Muscle of leg (tissue), 3 donors: ENCODE measurements at regions not wholly inside any gene's neighbourhood (a gene's known extent, or its start where the extent isn't known, plus 50 kb on each side); places are given as distances from the start of the nearest gene placed in this dataset.
A peak's percentile ranks its signal among the peaks of the same experiment; 100 is the strongest.

ENCODE experiments used
- DNase-seq: peaks from one replicate; pipeline ENCODE4 v3.0.0; 2013
- H3K27ac ChIP-seq: one replicate; pipeline ENCODE4 v1.5.1; 2013; ENCODE audit warnings: mild to moderate bottlenecking, low read length, control low read depth
- H3K27me3 ChIP-seq: one replicate; pipeline ENCODE4 v1.6.1; 2013; ENCODE audit warnings: low read length; ENCODE audit not compliant: control insufficient read depth, insufficient read depth
- H3K36me3 ChIP-seq: one replicate; pipeline ENCODE4 v1.6.1; 2013; ENCODE audit warnings: low read length; ENCODE audit not compliant: control insufficient read depth, insufficient read depth
- H3K4me1 ChIP-seq: one replicate; pipeline ENCODE4 v1.6.1; 2013; ENCODE audit warnings: low read length; ENCODE audit not compliant: control insufficient read depth, insufficient read depth
- H3K4me3 ChIP-seq: one replicate; pipeline ENCODE4 v1.5.1; 2013; ENCODE audit warnings: low read length, control low read depth
- H3K9me3 ChIP-seq: replicated peaks from 2 replicates; pipeline ENCODE4 v1.6.1; 2013; ENCODE audit warnings: low read depth, low read length; ENCODE audit not compliant: control insufficient read depth
- WGBS: methylation state at CpG from one replicate; pipeline ENCODE4 v1.1.5; 2013; ENCODE audit warnings: missing lambda C conversion rate; ENCODE audit not compliant: insufficient coverage; 5-methylcytosine and 5-hydroxymethylcytosine counted together

DNA sequence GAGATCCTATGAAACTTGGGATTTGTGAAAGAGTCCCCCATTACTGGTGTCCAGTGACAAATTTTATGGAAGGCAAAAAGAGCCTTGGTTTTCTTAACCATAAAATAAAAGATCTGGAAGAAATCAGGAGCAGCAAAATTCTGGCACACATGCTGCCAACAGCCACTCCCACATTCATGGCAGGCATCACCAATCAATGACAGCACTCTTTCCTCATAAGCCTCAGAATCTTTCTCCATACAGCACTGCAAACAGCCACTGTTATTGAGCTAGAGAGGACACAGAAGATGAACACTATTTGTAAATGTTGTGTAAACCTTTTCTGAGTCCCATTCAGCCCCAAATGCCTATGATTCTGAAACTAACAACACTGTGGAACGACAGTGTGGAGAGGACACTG lies 162.2 kb downstream of the RRAGC start:
- Histone ChIP-seq H3K9me3 (no peaks in the 10 kb centered on the region), H3K27me3 (no peaks in the 10 kb centered on the region), H3K27ac (no peak overlapping the region), H3K36me3 (no peaks in the 10 kb centered on the region), H3K4me3 (no peak overlapping the region), H3K4me1 (no peaks in the 10 kb centered on the region)
- WGBS, result no CpG with 5 or more reads among the region's 1 CpG
- no peak for DNase-seq

DNA sequence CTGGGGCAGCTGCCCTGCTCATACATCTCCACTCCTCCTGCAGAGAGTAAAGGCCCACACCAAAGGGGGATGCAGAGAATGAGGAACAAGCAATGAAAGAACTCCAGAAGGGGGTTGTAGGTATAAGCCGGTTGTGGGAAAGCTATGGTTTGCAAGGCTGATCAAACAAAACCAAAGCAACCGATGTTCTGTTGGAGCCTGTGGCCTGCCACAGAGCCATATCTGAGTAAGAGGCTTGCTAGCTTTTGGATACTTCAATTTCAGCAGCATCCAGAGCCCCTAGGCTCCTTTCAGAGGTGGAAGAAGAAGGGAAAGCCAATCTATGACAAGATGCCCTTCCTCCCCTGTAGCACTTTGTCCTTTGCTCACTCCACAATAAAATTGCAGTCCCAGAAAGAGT lies 163.2 kb downstream of the RRAGC start:
- no peak for DNase-seq
- H3K36me3 ChIP-seq, result no peaks in the 10 kb centered on the region
- no peaks in the 10 kb centered on the region for H3K4me1 ChIP-seq
- no peak overlapping the region for H3K4me3 ChIP-seq
- H3K9me3 ChIP-seq, result no peaks in the 10 kb centered on the region
- H3K27ac ChIP-seq, result no peak overlapping the region
- no peaks in the 10 kb centered on the region for H3K27me3 ChIP-seq
- 72% methylated on average over 2 of the region's 2 CpGs for WGBS

DNA sequence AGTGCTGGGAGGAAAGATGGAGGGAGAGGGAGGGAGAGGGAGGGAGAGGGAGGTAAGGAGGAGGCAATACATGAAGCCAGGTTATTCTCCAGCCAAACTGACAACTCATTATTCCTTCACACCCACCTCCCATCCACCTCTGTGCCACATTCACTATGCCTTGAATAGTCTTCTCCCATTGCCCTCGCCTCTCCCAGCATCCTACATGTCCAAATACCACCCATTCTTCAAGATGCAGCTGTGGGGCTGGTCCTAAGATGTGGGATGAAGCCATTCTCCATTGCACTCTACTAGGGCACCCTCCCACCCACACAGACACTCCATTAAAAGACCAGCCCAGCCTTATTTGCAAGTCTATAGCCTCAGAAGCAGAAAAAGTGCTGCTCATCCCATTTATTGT lies 165.8 kb downstream of the RRAGC start:
- DNase-seq, result no peak
- 71% methylated on average over 1 of the region's 1 CpG for WGBS
- peaks cover 2% of the 10 kb centered on the region for H3K27me3 ChIP-seq

DNA sequence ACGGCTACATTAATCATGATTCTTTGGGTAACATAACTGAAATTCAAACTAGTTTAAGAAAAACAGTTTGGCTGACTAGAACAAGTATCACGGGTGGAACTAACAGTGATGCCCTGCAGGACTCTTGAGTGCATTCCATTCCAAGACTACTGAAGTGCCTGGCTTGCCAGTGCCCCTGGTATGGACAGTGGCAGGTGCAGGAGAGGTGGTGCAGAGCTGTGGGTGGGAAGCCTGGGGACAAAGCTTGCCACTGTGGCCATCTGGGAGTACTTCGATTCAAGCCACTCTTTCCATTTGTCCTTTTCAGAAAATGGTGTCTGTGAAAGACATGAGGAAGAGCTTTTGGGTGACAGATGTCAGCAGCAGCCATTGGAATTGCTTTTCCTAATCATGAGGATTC lies 166.5 kb downstream of the RRAGC start:
- H3K9me3 ChIP-seq, result no peaks in the 10 kb centered on the region
- 60% methylated on average over 1 of the region's 3 CpGs for WGBS
- H3K4me3 ChIP-seq, result no peak overlapping the region
- no peaks in the 10 kb centered on the region for H3K36me3 ChIP-seq
- peaks cover 2% of the 10 kb centered on the region for H3K27me3 ChIP-seq
- no peaks in the 10 kb centered on the region for H3K4me1 ChIP-seq
- H3K27ac ChIP-seq, result no peak overlapping the region
- no peak for DNase-seq

More for the DNA sequence above, 165.8 kb downstream of the RRAGC start:
- Histone ChIP-seq H3K4me3 (no peak overlapping the region), H3K27ac (no peak overlapping the region), H3K36me3 (no peaks in the 10 kb centered on the region), H3K4me1 (no peaks in the 10 kb centered on the region), H3K9me3 (no peaks in the 10 kb centered on the region)

DNA sequence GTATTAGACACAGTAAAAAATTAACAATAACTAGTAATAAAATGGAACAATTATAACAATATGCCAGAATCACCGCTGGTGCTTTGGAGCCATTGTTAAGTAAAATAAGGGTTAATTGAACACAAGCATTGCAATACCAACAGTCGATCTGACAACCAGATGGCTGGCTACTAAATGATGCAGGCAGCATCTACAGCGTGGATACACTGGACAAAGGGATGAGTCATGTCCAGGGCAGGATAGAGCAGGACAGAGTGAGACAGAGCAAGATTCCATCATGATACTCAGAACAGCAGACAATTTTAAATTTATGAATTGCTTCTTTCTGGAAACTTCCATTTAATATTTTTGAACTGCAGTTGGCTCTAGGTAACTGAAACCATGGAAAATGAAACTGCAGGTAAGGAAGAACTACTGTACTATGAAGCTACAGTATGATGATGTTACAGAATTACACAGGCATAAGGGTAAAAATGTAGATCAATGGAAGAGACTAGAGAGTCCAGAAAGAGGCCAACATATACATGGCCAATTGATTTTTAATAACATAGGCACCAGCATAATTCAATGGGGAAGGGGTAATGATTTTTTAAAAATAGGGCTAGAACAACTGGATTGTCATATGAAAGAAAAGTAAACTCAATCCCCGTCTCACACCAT lies 168.7 kb downstream of the RRAGC start:
- H3K9me3 ChIP-seq, result no peaks in the 10 kb centered on the region
- WGBS, result 30% methylated on average over 2 of the region's 4 CpGs
- no peak overlapping the region for H3K27ac ChIP-seq
- DNase-seq, result no peak
- no peaks in the 10 kb centered on the region for H3K36me3 ChIP-seq
- H3K4me3 ChIP-seq, result no peak overlapping the region
- H3K27me3 ChIP-seq, result peaks cover 4% of the 10 kb centered on the region
- H3K4me1 ChIP-seq, result no peaks in the 10 kb centered on the region

DNA sequence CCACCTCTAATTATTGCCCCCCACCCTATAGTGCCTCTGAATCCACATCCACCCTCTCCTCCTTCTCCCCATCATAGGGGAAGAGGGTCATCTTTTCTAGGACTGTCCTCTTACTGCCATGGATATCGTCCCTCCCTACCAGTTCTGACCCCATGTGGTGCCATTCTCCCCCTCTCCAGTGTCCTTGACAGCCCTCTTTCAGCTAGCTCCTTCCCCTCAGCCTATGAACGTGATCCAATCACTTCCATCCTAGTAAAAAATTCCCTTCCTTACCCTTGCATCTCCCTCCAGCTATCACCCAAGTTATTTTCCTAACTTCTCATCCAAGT lies 172.7 kb downstream of the RRAGC start:
- WGBS, result 28% methylated on average over 2 of the region's 2 CpGs
- Histone ChIP-seq H3K27ac (no peak overlapping the region), H3K27me3 (peaks cover 10% of the 10 kb centered on the region), H3K4me3 (no peak overlapping the region), H3K9me3 (no peaks in the 10 kb centered on the region), H3K36me3 (no peaks in the 10 kb centered on the region), H3K4me1 (no peaks in the 10 kb centered on the region)
- DNase-seq, result no peak

DNA sequence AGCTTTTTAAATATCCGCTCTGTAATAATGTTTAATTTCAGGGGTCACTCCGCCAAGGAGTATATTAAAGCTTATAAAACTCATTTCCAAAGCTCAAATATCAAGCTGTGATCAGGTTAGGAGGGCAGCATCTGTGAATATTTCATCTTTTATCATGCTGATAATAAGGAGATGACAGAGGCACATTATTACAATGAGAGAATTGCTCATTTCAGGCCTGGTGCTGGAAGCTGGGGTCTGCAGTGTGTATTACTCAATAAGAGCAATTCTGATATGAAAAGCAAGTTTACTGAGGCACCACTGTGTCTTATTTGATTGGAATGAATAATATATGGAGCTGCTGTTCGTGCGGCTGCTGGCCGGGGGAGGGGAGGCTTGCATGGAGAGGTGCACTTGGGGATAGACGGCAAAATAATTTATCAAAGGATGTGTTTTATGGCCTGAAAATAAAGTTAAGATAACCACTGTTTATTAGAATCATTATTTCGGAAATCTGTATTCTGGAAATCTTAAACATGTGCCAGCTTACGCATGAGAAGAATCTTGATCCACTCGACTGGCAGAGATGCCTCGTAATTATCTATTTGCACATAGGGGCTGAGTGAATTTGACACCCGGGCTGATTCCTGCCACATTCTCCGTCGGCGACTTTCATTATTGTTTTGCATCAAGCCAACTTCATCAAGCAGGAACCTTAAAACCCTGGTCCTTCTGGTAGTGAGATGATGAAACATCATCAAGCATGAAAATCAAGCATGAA lies 173.2 kb downstream of the RRAGC start:
- Histone ChIP-seq H3K27me3 (peaks cover 10% of the 10 kb centered on the region), H3K9me3 (no peaks in the 10 kb centered on the region), H3K4me1 (no peaks in the 10 kb centered on the region), H3K4me3 (no peak overlapping the region), H3K36me3 (no peaks in the 10 kb centered on the region), H3K27ac (no peak overlapping the region)
- WGBS, result 68% methylated on average over 7 of the region's 14 CpGs
- DNase-seq, result no peak

DNA sequence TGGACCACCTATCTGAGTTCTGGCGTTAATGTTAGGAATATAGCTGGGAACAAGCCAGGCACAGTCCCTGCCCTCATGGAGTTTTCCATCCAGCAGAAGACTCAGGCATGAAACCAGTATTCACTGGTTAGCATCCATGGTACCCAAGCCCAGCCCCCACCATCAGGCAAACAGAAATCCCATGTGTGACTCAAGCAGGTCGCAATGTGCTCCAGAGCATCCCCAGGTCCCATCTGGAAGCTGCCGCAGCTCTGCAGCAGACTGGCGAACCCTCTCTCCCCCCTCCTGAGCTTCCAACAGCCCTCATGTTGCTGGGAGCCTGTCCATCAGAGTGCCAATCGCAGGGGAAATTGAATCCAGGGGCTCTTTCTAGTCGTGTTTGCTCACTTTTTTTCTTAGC lies 174.2 kb downstream of the RRAGC start:
- Histone ChIP-seq H3K4me1 (no peaks in the 10 kb centered on the region), H3K36me3 (no peaks in the 10 kb centered on the region), H3K27me3 (peaks cover 8% of the 10 kb centered on the region), H3K27ac (no peak overlapping the region), H3K9me3 (no peaks in the 10 kb centered on the region), H3K4me3 (no peak overlapping the region)
- 50% methylated on average over 3 of the region's 6 CpGs for WGBS
- no peak for DNase-seq

DNA sequence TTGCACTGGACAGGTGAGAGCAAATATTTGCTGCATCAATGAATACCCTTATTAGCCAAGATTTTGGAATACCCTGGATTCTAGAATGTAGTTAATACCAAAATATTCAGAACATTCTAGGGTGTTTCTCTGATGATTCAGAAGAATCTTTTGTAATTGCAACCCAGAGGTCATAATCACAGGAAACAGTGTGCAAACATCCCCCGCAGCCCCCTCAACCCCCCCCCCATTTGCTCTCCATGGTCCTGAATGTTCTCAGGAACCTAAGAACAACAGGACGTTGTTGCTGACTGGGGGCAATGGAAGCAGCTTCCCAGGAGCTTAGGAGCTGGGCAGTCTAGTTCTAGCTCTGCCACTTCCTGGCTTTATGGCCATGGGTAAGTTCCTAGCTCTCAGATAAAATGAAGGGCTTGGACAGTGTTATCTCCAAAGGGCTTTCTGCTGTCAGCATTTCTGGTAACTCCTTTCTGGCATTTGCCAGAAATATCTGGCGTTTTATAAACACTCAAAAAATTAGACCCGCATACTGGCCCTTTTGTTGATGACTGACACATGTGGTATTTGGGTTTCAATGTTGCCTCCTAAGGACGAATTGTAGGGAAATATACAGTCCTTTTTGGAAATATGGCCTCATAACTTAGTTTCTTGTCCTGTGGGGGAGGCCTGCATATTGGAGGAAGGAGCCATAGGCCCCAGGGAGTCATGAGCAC lies 178.6 kb downstream of the RRAGC start:
- H3K4me1 ChIP-seq, result no peaks in the 10 kb centered on the region
- 0% methylated on average over 1 of the region's 5 CpGs for WGBS
- H3K4me3 ChIP-seq, result no peak overlapping the region
- H3K36me3 ChIP-seq, result no peaks in the 10 kb centered on the region
- H3K27me3 ChIP-seq, result peaks cover 5% of the 10 kb centered on the region
- H3K9me3 ChIP-seq, result no peaks in the 10 kb centered on the region
- H3K27ac ChIP-seq, result no peak overlapping the region
- DNase-seq, result peak; percentile 7

DNA sequence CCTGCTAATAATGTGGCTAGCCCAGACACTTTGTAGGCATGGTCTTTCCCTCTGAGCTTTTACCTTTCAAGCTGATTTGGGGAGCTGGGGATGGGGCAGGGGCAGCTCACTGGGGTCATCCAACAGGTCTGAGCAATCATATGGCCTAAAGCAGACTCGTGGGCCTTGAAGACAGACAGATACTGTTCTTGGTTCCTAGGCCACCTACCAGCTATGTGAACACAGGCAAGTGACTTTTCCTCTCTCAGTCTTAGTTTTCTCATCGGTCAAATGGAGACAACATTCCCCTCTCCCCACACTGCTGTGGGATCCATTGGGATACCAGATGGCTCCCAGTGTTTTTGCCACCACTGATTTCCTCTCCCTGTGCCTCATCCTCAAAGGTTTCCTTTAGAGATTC lies 181.8 kb downstream of the RRAGC start:
- no peak overlapping the region for H3K27ac ChIP-seq
- H3K9me3 ChIP-seq, result no peaks in the 10 kb centered on the region
- 75% methylated on average over 2 of the region's 2 CpGs for WGBS
- H3K36me3 ChIP-seq, result no peaks in the 10 kb centered on the region
- H3K4me1 ChIP-seq, result no peaks in the 10 kb centered on the region
- H3K27me3 ChIP-seq, result no peaks in the 10 kb centered on the region
- no peak for DNase-seq
- no peak overlapping the region for H3K4me3 ChIP-seq
